ENCODE measurements at regions not wholly inside any gene's neighbourhood (a gene's known extent, or its start where the extent isn't known, plus 50 kb on each side); places are given as distances from the start of the nearest gene placed in this dataset.

DNA sequence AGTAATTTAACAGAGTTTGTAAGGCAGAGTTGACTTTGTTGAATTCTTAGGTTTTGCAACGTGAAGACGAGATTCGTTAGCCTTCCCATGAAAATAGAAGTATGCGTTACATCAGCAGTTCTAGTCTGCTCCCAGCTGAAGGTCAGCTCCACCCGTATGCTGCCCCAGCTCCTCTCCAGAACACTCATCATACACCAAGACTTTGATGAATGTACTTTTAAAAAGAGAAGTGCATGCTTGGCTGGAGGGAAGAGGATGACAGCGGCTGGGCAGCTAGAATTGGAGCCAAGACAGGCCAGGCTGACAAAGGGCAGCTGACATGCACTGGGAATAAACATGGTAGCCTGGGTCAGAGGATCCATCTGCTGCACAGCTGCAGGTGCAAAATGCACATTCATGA lies 166.3 kb upstream of the ARGLU1 start:
- no peak for TF ChIP-seq POU6F1 (CRISPR knock-in tag; IDR thresholded peaks at IDR 0.05; ENCODE audit: borderline replicate concordance, low read depth)
- no peak for TF ChIP-seq OSR1 (CRISPR knock-in tag; IDR thresholded peaks at IDR 0.05)
- no peak for TF ChIP-seq BACH2 (CRISPR knock-in tag; IDR thresholded peaks at IDR 0.05; ENCODE audit: borderline replicate concordance)
- TF ChIP-seq GLIS3 (CRISPR knock-in tag; IDR thresholded peaks at IDR 0.05): no peak
- TF ChIP-seq, protein P1, sequence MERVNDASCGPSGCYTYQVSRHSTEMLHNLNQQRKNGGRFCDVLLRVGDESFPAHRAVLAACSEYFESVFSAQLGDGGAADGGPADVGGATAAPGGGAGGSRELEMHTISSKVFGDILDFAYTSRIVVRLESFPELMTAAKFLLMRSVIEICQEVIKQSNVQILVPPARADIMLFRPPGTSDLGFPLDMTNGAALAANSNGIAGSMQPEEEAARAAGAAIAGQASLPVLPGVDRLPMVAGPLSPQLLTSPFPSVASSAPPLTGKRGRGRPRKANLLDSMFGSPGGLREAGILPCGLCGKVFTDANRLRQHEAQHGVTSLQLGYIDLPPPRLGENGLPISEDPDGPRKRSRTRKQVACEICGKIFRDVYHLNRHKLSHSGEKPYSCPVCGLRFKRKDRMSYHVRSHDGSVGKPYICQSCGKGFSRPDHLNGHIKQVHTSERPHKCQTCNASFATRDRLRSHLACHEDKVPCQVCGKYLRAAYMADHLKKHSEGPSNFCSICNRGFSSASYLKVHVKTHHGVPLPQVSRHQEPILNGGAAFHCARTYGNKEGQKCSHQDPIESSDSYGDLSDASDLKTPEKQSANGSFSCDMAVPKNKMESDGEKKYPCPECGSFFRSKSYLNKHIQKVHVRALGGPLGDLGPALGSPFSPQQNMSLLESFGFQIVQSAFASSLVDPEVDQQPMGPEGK (CRISPR knock-in tag; IDR thresholded peaks at IDR 0.05; ENCODE audit: borderline replicate concordance): no peak
- no peak for TF ChIP-seq TOX (CRISPR knock-in tag; IDR thresholded peaks at IDR 0.05; ENCODE audit: borderline replicate concordance)
- no peak for TF ChIP-seq ARNTL (CRISPR knock-in tag; IDR thresholded peaks at IDR 0.05; ENCODE audit: borderline replicate concordance, low read depth)
- TF ChIP-seq ZFP30 (CRISPR knock-in tag; IDR thresholded peaks at IDR 0.05): no peak
- no peak for TF ChIP-seq RARB (CRISPR knock-in tag; IDR thresholded peaks at IDR 0.05)
- no peak for TF ChIP-seq ZFP3 (CRISPR knock-in tag; IDR thresholded peaks at IDR 0.05)
- TF ChIP-seq CSDC2 (CRISPR knock-in tag; IDR thresholded peaks at IDR 0.05): no peak
